ENCODE measurements at regions not wholly inside any gene's neighbourhood (a gene's known extent, or its start where the extent isn't known, plus 50 kb on each side); places are given as distances from the start of the nearest gene placed in this dataset.

DNA sequence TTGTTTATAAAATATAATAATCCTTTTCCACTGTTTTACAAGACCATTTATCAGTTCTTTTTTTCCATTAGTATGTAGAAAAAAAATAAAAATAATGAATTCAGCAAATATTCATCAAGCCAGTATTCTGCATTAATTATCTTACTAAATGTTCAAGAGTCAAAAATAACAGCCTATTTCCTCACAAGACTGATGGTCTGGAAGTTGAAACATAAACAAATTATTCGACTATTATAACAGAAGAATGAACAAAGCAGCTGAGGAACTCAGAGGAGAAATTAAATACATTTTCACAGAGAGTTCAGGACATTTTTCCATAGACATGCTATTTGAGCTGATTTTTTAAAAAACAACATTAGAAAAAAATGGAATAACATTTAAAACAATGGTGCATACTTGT lies 2594.8 kb downstream of the ARAP2 start:
- H3K9me3 ChIP-seq (ENCODE audit: control insufficient read depth, low read length), result no peaks in the 10 kb centered on the region
- no peak overlapping the region for H2BK5ac ChIP-seq (ENCODE audit: low read depth, low read length, poor library complexity, severe bottlenecking)
- no peak overlapping the region for H2AFZ ChIP-seq (ENCODE audit: low read depth, low read length)
- H3K27me3 ChIP-seq (ENCODE audit: control insufficient read depth in 1 of 2, insufficient read depth in 1 of 2, low read length in 2 of 2), result no peaks in the 10 kb centered on the region
- H4K91ac ChIP-seq (ENCODE audit: low read length), result no peak overlapping the region
- no peaks in the 10 kb centered on the region for H3K4me1 ChIP-seq (ENCODE audit: control insufficient read depth, insufficient read depth, low read depth, low read length)
- no peak overlapping the region for H2AK5ac ChIP-seq (ENCODE audit: low read length, severe bottlenecking)
- H3K14ac ChIP-seq (ENCODE audit: low read length in 2 of 2), result no peak overlapping the region
- H2BK12ac ChIP-seq (ENCODE audit: low read length in 2 of 2), result no peak overlapping the region
- H3K23ac ChIP-seq (ENCODE audit: low read length in 2 of 2), result no peak overlapping the region
- H3K9ac ChIP-seq (ENCODE audit: low read length), result peak overlapping the region; percentile 63
- H3K4me3 ChIP-seq (ENCODE audit: insufficient read depth in 1 of 2, low read depth in 1 of 2, low read length in 2 of 2), result no peak overlapping the region
- H3K79me1 ChIP-seq (replicated peaks; ENCODE audit: low read length, poor library complexity, severe bottlenecking), result no peaks in the 10 kb centered on the region
- H3K4ac ChIP-seq (ENCODE audit: low read depth in 1 of 2, low read length in 2 of 2), result no peak overlapping the region
- no peak overlapping the region for H4K8ac ChIP-seq (ENCODE audit: low read length)
- WGBS, result no CpG with 5 or more reads among the region's 1 CpG
- no peak overlapping the region for H2BK120ac ChIP-seq (ENCODE audit: low read depth, low read length)
- H3K4me2 ChIP-seq (ENCODE audit: low read length, poor library complexity, severe bottlenecking), result no peak overlapping the region
- no peak overlapping the region for H3K27ac ChIP-seq (ENCODE audit: low read length, poor library complexity, severe bottlenecking)
- H3K18ac ChIP-seq (ENCODE audit: low read depth in 1 of 2, low read length in 2 of 2), result no peak overlapping the region
- no peaks in the 10 kb centered on the region for H3K36me3 ChIP-seq (ENCODE audit: control insufficient read depth in 1 of 2, insufficient read depth in 2 of 2, low read depth in 1 of 2, low read length in 2 of 2)
- peak; percentile 22 for DNase-seq
- H2BK15ac ChIP-seq (ENCODE audit: low read depth, poor library complexity, severe bottlenecking), result no peak overlapping the region

DNA sequence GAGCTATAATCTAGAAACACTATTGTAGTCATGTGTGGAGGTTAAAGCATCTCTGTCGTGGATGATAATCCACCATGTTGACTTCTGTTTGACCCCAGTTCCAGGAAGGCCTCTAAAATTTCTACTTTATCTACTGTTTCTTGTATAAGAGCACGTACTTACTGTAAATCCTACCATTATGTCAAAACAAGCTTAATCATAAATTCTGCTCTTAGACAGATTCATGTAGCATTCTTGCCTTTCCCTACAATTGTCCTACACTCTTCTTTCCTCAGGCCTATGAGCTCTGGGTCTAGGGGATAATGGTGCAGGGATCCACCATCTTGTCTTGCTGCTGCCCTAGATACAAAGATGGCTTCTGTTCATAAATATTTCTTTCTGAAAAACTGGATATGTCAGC lies 2594.3 kb downstream of the ARAP2 start:
- Histone ChIP-seq H3K9me3 (ENCODE audit: control insufficient read depth, low read length) (no peaks in the 10 kb centered on the region), H3K18ac (ENCODE audit: low read depth in 1 of 2, low read length in 2 of 2) (no peak overlapping the region), H2AFZ (ENCODE audit: low read depth, low read length) (no peak overlapping the region), H3K27ac (ENCODE audit: low read length, poor library complexity, severe bottlenecking) (no peak overlapping the region), H3K79me1 (replicated peaks; ENCODE audit: low read length, poor library complexity, severe bottlenecking) (no peaks in the 10 kb centered on the region), H3K4me2 (ENCODE audit: low read length, poor library complexity, severe bottlenecking) (no peak overlapping the region), H3K4ac (ENCODE audit: low read depth in 1 of 2, low read length in 2 of 2) (no peak overlapping the region), H2BK5ac (ENCODE audit: low read depth, low read length, poor library complexity, severe bottlenecking) (no peak overlapping the region), H3K9ac (ENCODE audit: low read length) (peak overlapping the region; percentile 63), H4K91ac (ENCODE audit: low read length) (no peak overlapping the region), H3K23ac (ENCODE audit: low read length in 2 of 2) (no peak overlapping the region), H3K14ac (ENCODE audit: low read length in 2 of 2) (no peak overlapping the region), H3K27me3 (ENCODE audit: control insufficient read depth in 1 of 2, insufficient read depth in 1 of 2, low read length in 2 of 2) (no peaks in the 10 kb centered on the region), H4K8ac (ENCODE audit: low read length) (no peak overlapping the region), H2BK12ac (ENCODE audit: low read length in 2 of 2) (no peak overlapping the region), H3K4me1 (ENCODE audit: control insufficient read depth, insufficient read depth, low read depth, low read length) (no peaks in the 10 kb centered on the region), H2BK120ac (ENCODE audit: low read depth, low read length) (no peak overlapping the region), H2AK5ac (ENCODE audit: low read length, severe bottlenecking) (no peak overlapping the region), H3K36me3 (ENCODE audit: control insufficient read depth in 1 of 2, insufficient read depth in 2 of 2, low read depth in 1 of 2, low read length in 2 of 2) (no peaks in the 10 kb centered on the region), H2BK15ac (ENCODE audit: low read depth, poor library complexity, severe bottlenecking) (no peak overlapping the region), H3K4me3 (ENCODE audit: insufficient read depth in 1 of 2, low read depth in 1 of 2, low read length in 2 of 2) (no peak overlapping the region)
- peak; percentile 23 for DNase-seq
- 75% methylated on average over 2 of the region's 2 CpGs for WGBS

DNA sequence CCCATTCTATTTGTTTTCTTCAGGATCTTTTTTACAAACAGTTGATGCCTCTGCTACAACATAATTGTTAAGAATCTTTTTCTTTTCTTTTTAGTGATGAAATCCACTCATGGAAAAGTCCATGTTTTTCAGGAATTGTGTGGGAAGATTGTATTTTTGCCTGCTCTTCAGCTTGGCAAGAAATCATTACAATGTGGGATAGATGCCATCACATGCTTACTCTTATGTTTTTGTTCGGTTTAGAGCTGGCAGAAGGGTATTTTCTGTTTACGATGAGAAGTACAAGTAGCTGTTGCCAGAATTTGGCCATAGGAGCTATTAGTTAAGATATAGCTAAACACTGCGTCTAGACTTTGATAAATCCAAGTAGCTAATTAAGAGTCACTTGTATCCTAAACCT lies 2585.3 kb downstream of the ARAP2 start:
- no peak overlapping the region for H3K4me2 ChIP-seq (ENCODE audit: low read length, poor library complexity, severe bottlenecking)
- H3K9ac ChIP-seq (ENCODE audit: low read length), result peak overlapping the region; percentile 60
- no peaks in the 10 kb centered on the region for H3K36me3 ChIP-seq (ENCODE audit: control insufficient read depth in 1 of 2, insufficient read depth in 2 of 2, low read depth in 1 of 2, low read length in 2 of 2)
- H3K4me1 ChIP-seq (ENCODE audit: control insufficient read depth, insufficient read depth, low read depth, low read length), result no peaks in the 10 kb centered on the region
- H4K91ac ChIP-seq (ENCODE audit: low read length), result no peak overlapping the region
- no peak overlapping the region for H2BK5ac ChIP-seq (ENCODE audit: low read depth, low read length, poor library complexity, severe bottlenecking)
- H2BK15ac ChIP-seq (ENCODE audit: low read depth, poor library complexity, severe bottlenecking), result no peak overlapping the region
- no peaks in the 10 kb centered on the region for H3K27me3 ChIP-seq (ENCODE audit: control insufficient read depth in 1 of 2, insufficient read depth in 1 of 2, low read length in 2 of 2)
- H2AFZ ChIP-seq (ENCODE audit: low read depth, low read length), result no peak overlapping the region
- H3K4me3 ChIP-seq (ENCODE audit: insufficient read depth in 1 of 2, low read depth in 1 of 2, low read length in 2 of 2), result no peak overlapping the region
- H2BK120ac ChIP-seq (ENCODE audit: low read depth, low read length), result no peak overlapping the region
- H3K79me1 ChIP-seq (replicated peaks; ENCODE audit: low read length, poor library complexity, severe bottlenecking), result no peaks in the 10 kb centered on the region
- H3K9me3 ChIP-seq (ENCODE audit: control insufficient read depth, low read length), result peaks cover 10% of the 10 kb centered on the region
- H3K4ac ChIP-seq (ENCODE audit: low read depth in 1 of 2, low read length in 2 of 2), result no peak overlapping the region
- H2AK5ac ChIP-seq (ENCODE audit: low read length, severe bottlenecking), result no peak overlapping the region
- H3K27ac ChIP-seq (ENCODE audit: low read length, poor library complexity, severe bottlenecking), result no peak overlapping the region
- no peak overlapping the region for H3K14ac ChIP-seq (ENCODE audit: low read length in 2 of 2)
- no peak for DNase-seq
- WGBS, result 100% methylated on average over 2 of the region's 3 CpGs
- H3K23ac ChIP-seq (ENCODE audit: low read length in 2 of 2), result no peak overlapping the region
- H3K18ac ChIP-seq (ENCODE audit: low read depth in 1 of 2, low read length in 2 of 2), result no peak overlapping the region
- H2BK12ac ChIP-seq (ENCODE audit: low read length in 2 of 2), result no peak overlapping the region
- no peak overlapping the region for H4K8ac ChIP-seq (ENCODE audit: low read length)

DNA sequence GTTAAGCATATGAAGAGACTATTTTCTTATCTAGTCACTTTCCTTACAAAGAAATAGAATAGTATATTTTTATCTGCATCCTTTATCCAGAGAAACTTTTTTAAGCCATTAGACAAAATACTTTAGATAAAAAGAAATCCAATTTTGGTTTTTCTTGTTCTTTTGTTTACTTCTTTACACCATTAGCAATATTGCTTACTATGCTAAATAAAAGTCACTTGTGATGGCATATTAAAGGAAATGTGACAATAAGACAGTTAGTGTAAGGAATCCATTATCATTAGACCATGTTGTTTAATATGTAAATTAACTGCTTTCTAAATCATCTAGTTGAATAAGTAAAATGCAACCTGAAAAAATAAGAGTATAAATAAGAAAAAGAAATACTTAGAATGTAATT lies 2582.7 kb downstream of the ARAP2 start:
- Histone ChIP-seq H3K9ac (ENCODE audit: low read length) (no peak overlapping the region), H3K4me2 (ENCODE audit: low read length, poor library complexity, severe bottlenecking) (no peak overlapping the region), H3K23ac (ENCODE audit: low read length in 2 of 2) (no peak overlapping the region), H3K4me3 (ENCODE audit: insufficient read depth in 1 of 2, low read depth in 1 of 2, low read length in 2 of 2) (no peak overlapping the region), H2BK12ac (ENCODE audit: low read length in 2 of 2) (no peak overlapping the region), H3K36me3 (ENCODE audit: control insufficient read depth in 1 of 2, insufficient read depth in 2 of 2, low read depth in 1 of 2, low read length in 2 of 2) (no peaks in the 10 kb centered on the region), H3K79me1 (replicated peaks; ENCODE audit: low read length, poor library complexity, severe bottlenecking) (no peaks in the 10 kb centered on the region), H4K91ac (ENCODE audit: low read length) (no peak overlapping the region), H2AFZ (ENCODE audit: low read depth, low read length) (no peak overlapping the region), H3K27me3 (ENCODE audit: control insufficient read depth in 1 of 2, insufficient read depth in 1 of 2, low read length in 2 of 2) (no peaks in the 10 kb centered on the region), H3K14ac (ENCODE audit: low read length in 2 of 2) (no peak overlapping the region), H2AK5ac (ENCODE audit: low read length, severe bottlenecking) (no peak overlapping the region), H3K4me1 (ENCODE audit: control insufficient read depth, insufficient read depth, low read depth, low read length) (no peaks in the 10 kb centered on the region), H3K9me3 (ENCODE audit: control insufficient read depth, low read length) (peaks cover 23% of the 10 kb centered on the region), H3K18ac (ENCODE audit: low read depth in 1 of 2, low read length in 2 of 2) (no peak overlapping the region), H4K8ac (ENCODE audit: low read length) (no peak overlapping the region), H2BK120ac (ENCODE audit: low read depth, low read length) (no peak overlapping the region), H2BK5ac (ENCODE audit: low read depth, low read length, poor library complexity, severe bottlenecking) (no peak overlapping the region), H2BK15ac (ENCODE audit: low read depth, poor library complexity, severe bottlenecking) (no peak overlapping the region), H3K27ac (ENCODE audit: low read length, poor library complexity, severe bottlenecking) (no peak overlapping the region), H3K4ac (ENCODE audit: low read depth in 1 of 2, low read length in 2 of 2) (no peak overlapping the region)
- DNase-seq, result no peak
